ENCODE measurements at regions not wholly inside any gene's neighbourhood (a gene's known extent, or its start where the extent isn't known, plus 50 kb on each side); places are given as distances from the start of the nearest gene placed in this dataset.
"Not testable (repeated sequence)": the region's sequence is repeated elsewhere in the genome, so short reads cannot be mapped to it uniquely, and the experiment has no call there.

- DNase-seq: no peak
Observed at GRCh38 chr6:93081901-93082300, 337.5 kb downstream of the EPHA7 start.

- DNase-seq: no peak
Observed at GRCh38 chr6:93079061-93079460, 340.3 kb downstream of the EPHA7 start.

GRCh38 chr6:93073811-93074210, 345.5 kb downstream of the EPHA7 start:
- no peak for DNase-seq

- DNase-seq: no peak
Observed at GRCh38 chr6:93069856-93070255, 349.5 kb downstream of the EPHA7 start.

- no peak for DNase-seq
Observed at GRCh38 chr6:93059911-93060310, 359.4 kb downstream of the EPHA7 start.

- DNase-seq: no peak
Observed at GRCh38 chr6:93057584-93057983, 361.8 kb downstream of the EPHA7 start.

GRCh38 chr6:93048381-93048780, 371.0 kb downstream of the EPHA7 start:
- DNase-seq: no peak

GRCh38 chr6:93047033-93047432, 372.3 kb downstream of the EPHA7 start:
- no peak for DNase-seq

- no peak for DNase-seq
Observed at GRCh38 chr6:93045156-93045555, 374.2 kb downstream of the EPHA7 start.

GRCh38 chr6:93040375-93040774, 379.0 kb downstream of the EPHA7 start:
- peak; percentile 76 for DNase-seq

GRCh38 chr6:93036835-93037234, 382.5 kb downstream of the EPHA7 start:
- DNase-seq: peak; percentile 9

GRCh38 chr6:93035756-93036155, 383.6 kb downstream of the EPHA7 start:
- DNase-seq: no peak

- DNase-seq: no peak
Observed at GRCh38 chr6:93021235-93021915, 398.0 kb downstream of the EPHA7 start.

GRCh38 chr6:93017626-93018025, 401.7 kb downstream of the EPHA7 start:
- no peak for DNase-seq

- DNase-seq: no peak
Observed at GRCh38 chr6:93017213-93017612, 402.1 kb downstream of the EPHA7 start.

GRCh38 chr6:93013054-93013453, 406.3 kb downstream of the EPHA7 start:
- DNase-seq: no peak

- no peak for DNase-seq
Observed at GRCh38 chr6:93008375-93008774, 411.0 kb downstream of the EPHA7 start.

GRCh38 chr6:92989656-92990055, 429.7 kb downstream of the EPHA7 start:
- peak; percentile 3 for DNase-seq

- DNase-seq: peak; percentile 15
Observed at GRCh38 chr6:92979281-92979680, 440.1 kb downstream of the EPHA7 start.

- no peak for DNase-seq
Observed at GRCh38 chr6:92977018-92977417, 442.3 kb downstream of the EPHA7 start.

- no peak for DNase-seq
Observed at GRCh38 chr6:92967362-92967761, 452.0 kb downstream of the EPHA7 start.

- DNase-seq: no peak
Observed at GRCh38 chr6:92962846-92963245, 456.5 kb downstream of the EPHA7 start.

- DNase-seq: not testable (repeated sequence)
Observed at GRCh38 chr6:92952111-92952510, 467.2 kb downstream of the EPHA7 start.

GRCh38 chr6:92945799-92946198, 473.6 kb downstream of the EPHA7 start:
- no peak for DNase-seq

- no peak for DNase-seq
Observed at GRCh38 chr6:92944132-92944531, 475.2 kb downstream of the EPHA7 start.

All from fibroblast of skin of right biceps (primary cell).